ENCODE measurements at regions not wholly inside any gene's neighbourhood (a gene's known extent, or its start where the extent isn't known, plus 50 kb on each side); places are given as distances from the start of the nearest gene placed in this dataset.
"Not testable (repeated sequence)": the region's sequence is repeated elsewhere in the genome, so short reads cannot be mapped to it uniquely, and the experiment has no call there.

DNA sequence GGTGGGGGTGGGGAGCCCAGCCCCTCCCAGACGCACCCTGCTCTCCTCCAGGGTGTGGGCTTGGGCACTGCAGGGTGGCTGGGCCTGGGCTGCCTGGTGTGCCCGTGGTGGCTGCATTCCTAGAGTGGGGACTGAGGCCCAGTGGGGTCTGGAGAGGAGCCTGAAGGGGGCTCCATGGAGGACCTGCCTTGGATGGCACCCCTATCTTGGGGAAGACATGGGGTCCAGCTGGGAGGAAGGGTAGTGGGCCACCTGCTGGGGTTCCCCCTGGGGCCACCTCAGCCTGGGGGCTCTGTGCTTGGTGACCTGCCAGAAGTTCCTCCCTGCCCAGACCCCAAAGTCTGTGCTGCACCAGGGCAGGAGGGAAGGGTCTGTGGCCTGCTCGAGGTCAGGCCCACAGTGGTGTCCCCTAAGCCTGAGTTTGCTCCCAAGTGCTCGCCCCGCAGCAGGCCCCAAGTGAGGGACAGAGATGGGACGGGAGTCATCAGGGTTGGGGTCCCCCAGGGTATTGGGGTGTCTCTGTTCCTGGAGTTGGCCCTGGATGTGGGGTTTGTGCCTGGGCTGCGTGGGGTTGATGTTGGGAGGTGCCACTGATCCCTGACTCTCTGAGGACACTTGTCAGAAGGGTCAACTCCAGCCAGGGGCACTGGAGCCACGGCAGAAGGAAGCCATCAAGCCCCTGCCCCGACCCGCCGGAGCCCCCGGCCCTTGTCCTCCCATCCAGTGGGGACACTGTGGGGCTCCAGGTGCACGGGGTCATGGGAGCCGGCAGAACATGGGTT is 382.9 kb downstream of the TMEM121 start:
- Histone ChIP-seq H3K36me3 (ENCODE audit: control insufficient read depth in 2 of 2, insufficient read depth in 2 of 2, low read length in 1 of 2) (no peaks in the 10 kb centered on the region), H3K27ac (ENCODE audit: low read depth in 2 of 2, low read length in 1 of 2) (no peak overlapping the region), H3K27me3 (ENCODE audit: control insufficient read depth in 1 of 2, insufficient read depth in 2 of 2, low read length in 2 of 2) (no peaks in the 10 kb centered on the region), H3K9me3 (ENCODE audit: control insufficient read depth in 2 of 2, insufficient read depth in 1 of 2, low read depth in 1 of 2, low read length in 1 of 2) (no peaks in the 10 kb centered on the region), H3K4me3 (ENCODE audit: low read depth in 1 of 2, low read length in 2 of 2) (no peak overlapping the region), H3K4me1 (ENCODE audit: control insufficient read depth in 2 of 2, insufficient read depth in 2 of 2, low read length in 1 of 2) (no peaks in the 10 kb centered on the region)
- WGBS, 2 donors: 75 to 79% methylated on average over 13 to 14 of the region's 14 CpGs

DNA sequence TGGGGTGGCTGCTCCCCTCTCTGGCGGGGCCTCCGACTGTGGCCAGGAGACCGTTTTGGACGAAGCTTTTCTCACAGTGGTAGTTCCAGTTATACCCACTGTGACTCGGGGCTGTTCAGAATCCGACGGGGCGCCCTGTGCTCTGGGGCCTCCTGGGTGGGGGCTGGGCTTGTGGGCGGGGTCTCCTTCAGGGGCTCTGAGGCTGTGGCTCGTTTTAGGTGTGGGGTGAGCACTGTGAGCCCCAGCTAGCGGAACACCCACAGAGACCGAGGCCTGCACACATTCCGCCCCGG is 383.4 kb downstream of the TMEM121 start:
- not testable (repeated sequence) for H3K27me3 ChIP-seq (ENCODE audit: control insufficient read depth in 1 of 2, insufficient read depth in 2 of 2, low read length in 2 of 2); H3K36me3 ChIP-seq (ENCODE audit: control insufficient read depth in 2 of 2, insufficient read depth in 2 of 2, low read length in 1 of 2); H3K9me3 ChIP-seq (ENCODE audit: control insufficient read depth in 2 of 2, insufficient read depth in 1 of 2, low read depth in 1 of 2, low read length in 1 of 2); H3K4me3 ChIP-seq (ENCODE audit: low read depth in 1 of 2, low read length in 2 of 2); H3K27ac ChIP-seq (ENCODE audit: low read depth in 2 of 2, low read length in 1 of 2); H3K4me1 ChIP-seq (ENCODE audit: control insufficient read depth in 2 of 2, insufficient read depth in 2 of 2, low read length in 1 of 2)
- WGBS, 2 donors: 67 to 77% methylated on average over 13 to 14 of the region's 14 CpGs

- 65 to 75% methylated on average over 6 of the region's 6 CpGs for whole genome bisulfite sequencing, 2 donors
- H3K9me3 ChIP-seq (ENCODE audit: control insufficient read depth in 2 of 2, insufficient read depth in 1 of 2, low read depth in 1 of 2, low read length in 1 of 2): no peaks in the 10 kb centered on the region
Observed at GRCh38 chr14:105910426-105910825, 384.0 kb downstream of the TMEM121 start.

GRCh38 chr14:105911006-105911847 is 384.8 kb downstream of the TMEM121 start:
- WGBS, 2 donors: 67 to 75% methylated on average over 15 to 18 of the region's 18 CpGs
- H3K27ac ChIP-seq (ENCODE audit: low read depth in 2 of 2, low read length in 1 of 2): no peak overlapping the region
- no peaks in the 10 kb centered on the region for H3K27me3 ChIP-seq (ENCODE audit: control insufficient read depth in 1 of 2, insufficient read depth in 2 of 2, low read length in 2 of 2)
- H3K4me3 ChIP-seq (ENCODE audit: low read depth in 1 of 2, low read length in 2 of 2): no peak overlapping the region
- H3K9me3 ChIP-seq (ENCODE audit: control insufficient read depth in 2 of 2, insufficient read depth in 1 of 2, low read depth in 1 of 2, low read length in 1 of 2): no peaks in the 10 kb centered on the region
- no peaks in the 10 kb centered on the region for H3K36me3 ChIP-seq (ENCODE audit: control insufficient read depth in 2 of 2, insufficient read depth in 2 of 2, low read length in 1 of 2)
- no peaks in the 10 kb centered on the region for H3K4me1 ChIP-seq (ENCODE audit: control insufficient read depth in 2 of 2, insufficient read depth in 2 of 2, low read length in 1 of 2)

More at GRCh38 chr14:105910426-105910825, 384.0 kb downstream of the TMEM121 start:
- Histone ChIP-seq H3K36me3 (ENCODE audit: control insufficient read depth in 2 of 2, insufficient read depth in 2 of 2, low read length in 1 of 2) (no peaks in the 10 kb centered on the region), H3K4me3 (ENCODE audit: low read depth in 1 of 2, low read length in 2 of 2) (no peak overlapping the region), H3K27me3 (ENCODE audit: control insufficient read depth in 1 of 2, insufficient read depth in 2 of 2, low read length in 2 of 2) (no peaks in the 10 kb centered on the region), H3K27ac (ENCODE audit: low read depth in 2 of 2, low read length in 1 of 2) (no peak overlapping the region), H3K4me1 (ENCODE audit: control insufficient read depth in 2 of 2, insufficient read depth in 2 of 2, low read length in 1 of 2) (no peaks in the 10 kb centered on the region)

- H3K4me3 ChIP-seq (ENCODE audit: low read depth in 1 of 2, low read length in 2 of 2); H3K4me1 ChIP-seq (ENCODE audit: control insufficient read depth in 2 of 2, insufficient read depth in 2 of 2, low read length in 1 of 2): not testable (repeated sequence)
Observed at GRCh38 chr14:105911848-105912292, 385.5 kb downstream of the TMEM121 start.

DNA sequence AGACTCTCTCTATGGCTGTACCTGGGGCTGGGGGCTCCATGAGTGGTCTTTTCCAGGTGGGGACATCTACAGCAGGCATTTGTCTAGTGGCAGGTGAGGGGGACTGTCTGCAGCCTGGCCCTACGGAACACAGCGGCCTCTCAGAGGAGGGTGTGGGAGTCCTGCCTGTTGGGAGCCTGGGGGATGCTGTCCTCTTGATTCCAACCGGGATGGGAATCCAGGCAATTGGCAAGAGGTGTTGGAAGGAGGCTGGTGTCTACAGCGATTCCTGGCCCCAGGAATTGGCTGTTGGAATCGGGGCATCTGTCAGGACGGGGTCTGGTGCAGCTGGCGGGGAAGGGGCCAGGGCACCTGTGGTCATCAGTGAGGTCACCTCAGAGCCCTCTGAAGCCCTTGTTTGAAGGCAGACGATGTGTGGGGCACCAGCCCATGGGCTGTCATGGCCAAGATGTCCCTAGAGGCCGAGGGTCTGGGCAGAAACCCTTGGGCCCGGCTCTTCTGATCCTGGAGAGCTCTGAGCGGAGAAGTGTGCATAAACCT is 386.3 kb downstream of the TMEM121 start:
- Histone ChIP-seq H3K4me1 (ENCODE audit: control insufficient read depth in 2 of 2, insufficient read depth in 2 of 2, low read length in 1 of 2) (no peaks in the 10 kb centered on the region), H3K36me3 (ENCODE audit: control insufficient read depth in 2 of 2, insufficient read depth in 2 of 2, low read length in 1 of 2) (no peaks in the 10 kb centered on the region), H3K4me3 (ENCODE audit: low read depth in 1 of 2, low read length in 2 of 2) (no peak overlapping the region), H3K27me3 (ENCODE audit: control insufficient read depth in 1 of 2, insufficient read depth in 2 of 2, low read length in 2 of 2) (no peaks in the 10 kb centered on the region), H3K27ac (ENCODE audit: low read depth in 2 of 2, low read length in 1 of 2) (no peak overlapping the region), H3K9me3 (ENCODE audit: control insufficient read depth in 2 of 2, insufficient read depth in 1 of 2, low read depth in 1 of 2, low read length in 1 of 2) (no peaks in the 10 kb centered on the region)
- WGBS, 2 donors: 61 to 80% methylated on average over 11 of the region's 11 CpGs

More at GRCh38 chr14:105911848-105912292, 385.5 kb downstream of the TMEM121 start:
- 70 to 87% methylated on average over 8 of the region's 8 CpGs for WGBS, 2 donors
- not testable (repeated sequence) for H3K36me3 ChIP-seq (ENCODE audit: control insufficient read depth in 2 of 2, insufficient read depth in 2 of 2, low read length in 1 of 2); H3K27me3 ChIP-seq (ENCODE audit: control insufficient read depth in 1 of 2, insufficient read depth in 2 of 2, low read length in 2 of 2); H3K9me3 ChIP-seq (ENCODE audit: control insufficient read depth in 2 of 2, insufficient read depth in 1 of 2, low read depth in 1 of 2, low read length in 1 of 2); H3K27ac ChIP-seq (ENCODE audit: low read depth in 2 of 2, low read length in 1 of 2)

DNA sequence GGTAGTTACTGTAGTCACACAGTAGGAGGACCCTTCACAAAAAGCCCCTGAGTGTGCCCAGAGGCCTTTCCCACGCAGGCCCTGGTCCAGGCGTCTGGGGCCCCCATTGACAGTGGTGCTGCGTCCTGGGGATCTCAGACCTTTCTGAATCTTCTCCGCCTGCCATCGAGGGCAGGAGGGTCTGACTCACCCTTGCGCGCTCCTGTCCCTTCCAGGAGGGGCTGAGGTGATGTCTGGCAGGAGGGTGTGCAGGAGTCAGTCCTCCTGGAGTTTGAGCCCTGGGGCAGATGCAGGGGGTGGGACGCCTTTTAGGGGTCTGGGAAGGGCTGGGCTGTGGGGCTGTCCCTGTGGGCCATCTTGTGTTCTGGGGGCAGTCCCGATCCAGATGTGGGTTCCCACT is 386.8 kb downstream of the TMEM121 start:
- Histone ChIP-seq H3K36me3 (ENCODE audit: control insufficient read depth in 2 of 2, insufficient read depth in 2 of 2, low read length in 1 of 2) (no peaks in the 10 kb centered on the region), H3K27ac (ENCODE audit: low read depth in 2 of 2, low read length in 1 of 2) (no peak overlapping the region), H3K4me3 (ENCODE audit: low read depth in 1 of 2, low read length in 2 of 2) (no peak overlapping the region), H3K4me1 (ENCODE audit: control insufficient read depth in 2 of 2, insufficient read depth in 2 of 2, low read length in 1 of 2) (no peaks in the 10 kb centered on the region), H3K9me3 (ENCODE audit: control insufficient read depth in 2 of 2, insufficient read depth in 1 of 2, low read depth in 1 of 2, low read length in 1 of 2) (no peaks in the 10 kb centered on the region), H3K27me3 (ENCODE audit: control insufficient read depth in 1 of 2, insufficient read depth in 2 of 2, low read length in 2 of 2) (no peaks in the 10 kb centered on the region)
- 85 to 87% methylated on average over 9 of the region's 9 CpGs for whole genome bisulfite sequencing, 2 donors

DNA sequence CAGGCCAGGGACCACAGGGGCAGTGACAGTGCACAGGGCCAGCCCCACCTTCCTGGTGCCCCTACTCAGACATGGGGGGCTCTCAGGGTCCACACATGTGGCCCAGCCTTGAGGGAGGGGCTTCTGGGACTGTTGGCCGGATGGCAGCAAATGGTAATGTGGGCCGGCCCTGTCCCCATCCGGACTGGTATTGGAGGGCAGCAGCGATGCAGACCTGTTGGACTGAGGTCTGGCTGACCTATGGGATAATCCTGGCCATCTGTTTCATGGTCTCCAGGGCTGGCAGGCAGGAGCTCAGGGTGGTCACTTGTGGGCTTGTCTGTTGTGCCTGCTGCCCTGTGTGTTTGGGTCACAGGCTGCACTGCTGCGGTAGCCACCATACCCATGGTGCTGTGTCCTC is 387.5 kb downstream of the TMEM121 start:
- no peaks in the 10 kb centered on the region for H3K27me3 ChIP-seq (ENCODE audit: control insufficient read depth in 1 of 2, insufficient read depth in 2 of 2, low read length in 2 of 2)
- WGBS, 2 donors: 79 to 89% methylated on average over 5 of the region's 5 CpGs
- no peaks in the 10 kb centered on the region for H3K9me3 ChIP-seq (ENCODE audit: control insufficient read depth in 2 of 2, insufficient read depth in 1 of 2, low read depth in 1 of 2, low read length in 1 of 2)
- H3K4me3 ChIP-seq (ENCODE audit: low read depth in 1 of 2, low read length in 2 of 2): no peak overlapping the region
- H3K27ac ChIP-seq (ENCODE audit: low read depth in 2 of 2, low read length in 1 of 2): no peak overlapping the region
- no peaks in the 10 kb centered on the region for H3K4me1 ChIP-seq (ENCODE audit: control insufficient read depth in 2 of 2, insufficient read depth in 2 of 2, low read length in 1 of 2)
- no peaks in the 10 kb centered on the region for H3K36me3 ChIP-seq (ENCODE audit: control insufficient read depth in 2 of 2, insufficient read depth in 2 of 2, low read length in 1 of 2)

- not testable (repeated sequence) for H3K4me3 ChIP-seq (ENCODE audit: low read depth in 1 of 2, low read length in 2 of 2); H3K36me3 ChIP-seq (ENCODE audit: control insufficient read depth in 2 of 2, insufficient read depth in 2 of 2, low read length in 1 of 2); H3K27ac ChIP-seq (ENCODE audit: low read depth in 2 of 2, low read length in 1 of 2); H3K4me1 ChIP-seq (ENCODE audit: control insufficient read depth in 2 of 2, insufficient read depth in 2 of 2, low read length in 1 of 2); H3K27me3 ChIP-seq (ENCODE audit: control insufficient read depth in 1 of 2, insufficient read depth in 2 of 2, low read length in 2 of 2); H3K9me3 ChIP-seq (ENCODE audit: control insufficient read depth in 2 of 2, insufficient read depth in 1 of 2, low read depth in 1 of 2, low read length in 1 of 2)
- WGBS, 2 donors: 82 to 83% methylated on average over 12 of the region's 12 CpGs
Observed at GRCh38 chr14:105914281-105914680, 387.9 kb downstream of the TMEM121 start.
